Effector memory CD8-positive, alpha-beta T cell (primary cell): ENCODE measurements at regions not wholly inside any gene's neighbourhood (a gene's known extent, or its start where the extent isn't known, plus 50 kb on each side); places are given as distances from the start of the nearest gene placed in this dataset.

Experiments
- ATAC-seq: fragments of 150-1000 bp; cut with Tn5 transposase; replicated peaks from 2 replicates; pipeline ENCODE4 v1.10.0; 2021; ENCODE audit warnings: mild to moderate bottlenecking, moderate library complexity
- DNase-seq, 3 experiments: peaks; one replicate each; pipeline ENCODE4 v3.0.0; 2021
- H3K27ac Mint-ChIP-seq, 2 donors: one replicate each; pipeline ENCODE4 v1.8.0; 2022; ENCODE audit warnings: mild to moderate bottlenecking in 2 of 2, mixed read lengths in 2 of 2, moderate library complexity in 2 of 2
- H3K27me3 Mint-ChIP-seq, 2 donors: one replicate each; pipeline ENCODE4 v1.8.0; 2022; ENCODE audit warnings: mixed read lengths in 2 of 2
- H3K36me3 Mint-ChIP-seq: one replicate; pipeline ENCODE4 v1.8.0; 2022; ENCODE audit warnings: mild to moderate bottlenecking, moderate library complexity, mixed read lengths; ENCODE audit not compliant: insufficient read depth
- H3K4me1 Mint-ChIP-seq, 2 donors: one replicate each; pipeline ENCODE4 v1.8.0; 2022; ENCODE audit warnings: low read depth in 2 of 2, mixed read lengths in 2 of 2
- H3K4me3 Mint-ChIP-seq, 2 donors: one replicate each; pipeline ENCODE4 v1.8.0; 2022; ENCODE audit warnings: mild to moderate bottlenecking in 2 of 2, mixed read lengths in 2 of 2, moderate library complexity in 2 of 2
- H3K9me3 Mint-ChIP-seq, 2 donors: one replicate each; pipeline ENCODE4 v1.8.0; 2022; ENCODE audit warnings: mixed read lengths in 2 of 2

DNA sequence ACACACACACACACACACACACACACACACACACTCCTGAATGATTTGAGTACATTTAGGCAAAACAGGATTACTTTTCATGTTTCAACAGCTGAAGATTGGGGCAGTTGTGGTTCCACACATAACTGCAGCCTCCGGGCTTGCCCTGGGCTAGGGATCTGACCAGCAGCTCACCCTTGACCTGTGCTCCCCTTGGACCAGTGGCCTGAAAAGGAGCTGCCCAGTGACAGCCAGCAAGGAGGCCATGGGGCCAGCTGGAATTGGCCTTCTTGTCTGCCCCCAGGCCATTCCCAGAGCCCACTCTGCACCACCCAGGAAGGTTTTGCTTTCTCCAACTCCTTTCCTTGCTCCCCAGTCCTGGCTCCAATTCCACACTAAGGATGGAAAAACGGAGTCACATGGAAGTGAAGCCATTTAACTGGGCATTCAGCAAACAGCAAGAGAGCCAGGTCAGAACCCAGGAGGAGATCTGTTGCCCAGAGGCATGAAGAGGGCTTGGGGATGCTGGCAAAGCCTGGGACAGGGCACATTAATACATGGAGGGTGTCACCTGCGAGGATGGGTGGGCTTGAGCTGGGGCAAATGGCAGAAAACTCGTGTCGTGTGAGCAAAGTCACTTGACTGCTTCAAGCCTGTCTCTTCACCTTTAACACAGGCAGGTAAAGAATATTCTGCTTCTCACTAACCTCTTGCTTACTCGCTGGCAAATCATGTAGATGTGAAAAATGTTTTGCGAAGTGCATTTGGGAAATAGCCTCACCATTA, 61.5 kb upstream of the GDF10 start:
- Mint-ChIP-seq H3K36me3 (no peaks in the 10 kb centered on the region), H3K4me3 (no peak overlapping the region), H3K27me3 (no peaks in the 10 kb centered on the region), H3K4me1 (peaks cover 0 to 3% of the 10 kb centered on the region in 2 donors), H3K27ac (no peak overlapping the region), H3K9me3 (no peaks in the 10 kb centered on the region)
- DNase-seq, result no peak
- ATAC-seq, result no peak

DNA sequence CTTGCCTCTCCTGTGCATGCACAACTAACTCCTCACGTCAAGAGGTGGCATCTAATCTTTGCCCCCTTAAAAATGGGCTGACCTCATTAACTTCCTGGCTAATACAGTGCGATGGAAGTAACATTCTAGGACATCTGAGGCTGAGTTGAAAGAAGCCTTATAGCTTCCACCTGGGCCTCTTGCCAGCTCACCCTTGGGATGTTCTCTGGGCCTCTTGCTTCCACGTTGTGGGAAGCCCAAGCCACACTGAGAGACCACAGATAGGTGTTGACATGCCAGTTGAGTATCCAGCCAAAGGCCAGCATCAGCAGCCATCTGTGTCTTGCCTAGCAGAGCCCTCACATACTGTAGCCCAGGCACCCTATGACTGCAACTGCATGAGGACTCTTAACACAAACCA, 60.8 kb upstream of the GDF10 start:
- DNase-seq (no peak), ATAC-seq (no peak)
- H3K9me3 Mint-ChIP-seq, result no peaks in the 10 kb centered on the region
- H3K36me3 Mint-ChIP-seq, result no peaks in the 10 kb centered on the region
- H3K27me3 Mint-ChIP-seq, result no peaks in the 10 kb centered on the region
- H3K27ac Mint-ChIP-seq, result no peak overlapping the region
- peaks cover 0 to 3% of the 10 kb centered on the region in 2 donors for H3K4me1 Mint-ChIP-seq
- H3K4me3 Mint-ChIP-seq, result no peak overlapping the region

DNA sequence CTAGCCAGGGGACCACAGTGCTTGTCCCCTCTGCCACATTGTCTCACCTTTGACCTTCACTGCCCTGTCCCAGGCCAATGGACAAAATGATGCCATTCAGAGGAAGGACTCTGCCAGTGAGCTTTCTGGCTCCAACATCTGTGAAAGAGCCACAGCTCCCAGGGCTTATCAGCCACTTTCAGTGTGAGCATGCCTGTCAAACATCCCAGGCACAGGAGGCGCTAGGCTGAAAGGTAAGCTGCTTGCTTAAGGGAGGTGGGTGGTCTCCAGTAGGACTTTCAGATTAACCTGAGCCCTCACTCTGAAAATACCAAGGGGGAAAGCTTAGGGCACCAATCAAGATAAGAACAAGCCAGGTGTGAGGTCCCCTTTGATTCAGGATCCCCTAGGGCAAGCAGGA, 59.8 kb upstream of the GDF10 start:
- Mint-ChIP-seq H3K27me3 (no peaks in the 10 kb centered on the region), H3K9me3 (no peaks in the 10 kb centered on the region), H3K27ac (no peak overlapping the region), H3K4me1 (peaks cover 0 to 3% of the 10 kb centered on the region in 2 donors), H3K4me3 (no peak overlapping the region), H3K36me3 (no peaks in the 10 kb centered on the region)
- DNase-seq, result no peak
- no peak for ATAC-seq

DNA sequence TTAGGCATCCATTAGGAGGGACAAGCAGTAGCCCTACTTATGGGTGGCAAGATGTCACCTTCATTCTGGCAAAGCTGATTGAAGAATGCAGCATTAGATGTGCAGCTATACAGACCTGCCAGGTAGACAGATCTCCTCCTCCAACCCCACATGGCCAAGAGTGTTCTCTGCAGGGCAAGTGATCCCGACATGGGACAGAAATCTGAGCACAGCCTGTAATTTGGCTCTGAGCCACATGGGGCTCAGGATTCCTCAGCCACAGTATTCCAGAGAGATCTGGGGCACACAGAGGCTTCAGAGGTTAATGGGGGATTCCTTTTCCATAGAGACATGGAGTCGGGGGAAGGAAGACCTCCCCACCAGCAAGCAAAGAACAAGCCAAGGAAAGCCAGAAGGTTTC, 58.7 kb upstream of the GDF10 start:
- Mint-ChIP-seq H3K27ac (no peak overlapping the region), H3K36me3 (no peaks in the 10 kb centered on the region), H3K4me3 (no peak overlapping the region), H3K27me3 (no peaks in the 10 kb centered on the region), H3K4me1 (peaks cover 0 to 3% of the 10 kb centered on the region in 2 donors), H3K9me3 (no peaks in the 10 kb centered on the region)
- DNase-seq, result no peak
- ATAC-seq, result no peak

DNA sequence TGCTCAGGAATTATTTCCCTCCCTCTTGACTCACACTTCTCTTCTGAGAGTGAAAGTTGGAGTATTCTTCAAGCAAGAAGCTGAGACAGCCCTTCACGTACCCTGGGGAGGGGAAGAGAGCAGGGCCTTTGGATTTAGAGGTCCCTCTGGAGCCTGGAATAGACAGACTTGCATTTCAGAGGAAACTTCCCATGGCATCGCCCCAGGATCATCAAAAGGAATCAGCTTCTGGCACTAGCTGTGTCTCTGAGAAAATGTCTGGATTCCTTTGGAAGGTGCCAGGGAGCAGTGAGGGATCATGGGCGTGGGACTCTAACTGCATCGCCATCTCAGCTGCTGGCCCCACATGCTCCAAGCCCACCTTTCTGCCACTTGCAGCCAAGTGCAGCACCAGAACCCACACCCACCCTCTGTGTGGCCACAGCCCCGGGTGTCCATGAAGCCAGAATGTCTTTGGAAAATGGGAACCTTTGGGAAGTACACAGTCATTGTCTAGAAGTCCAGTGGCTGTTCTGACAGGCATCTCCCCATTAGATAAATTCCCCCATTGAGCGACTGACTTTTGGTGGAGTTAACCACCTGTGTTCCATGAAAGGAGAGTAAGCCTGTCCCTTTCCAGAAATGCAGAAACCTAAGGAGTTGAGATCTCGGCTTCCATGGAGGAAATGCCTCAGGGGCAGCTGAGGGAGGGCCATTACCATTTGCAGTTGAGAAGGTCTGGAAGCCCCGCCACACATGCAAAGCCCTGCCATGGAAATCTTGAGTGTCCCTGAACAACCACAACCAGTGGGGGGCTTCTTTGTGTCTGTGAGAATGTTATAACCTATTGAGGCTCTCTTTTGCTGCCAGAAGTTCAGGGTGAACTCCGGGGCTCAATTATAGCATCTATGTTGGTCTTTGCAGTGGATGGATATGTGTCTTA, 57.8 kb upstream of the GDF10 start:
- Mint-ChIP-seq H3K9me3 (no peaks in the 10 kb centered on the region), H3K27me3 (no peaks in the 10 kb centered on the region), H3K4me1 (peaks cover 0 to 3% of the 10 kb centered on the region in 2 donors), H3K36me3 (no peaks in the 10 kb centered on the region), H3K27ac (no peak overlapping the region), H3K4me3 (no peak overlapping the region)
- ATAC-seq, result no peak
- DNase-seq, result no peak

DNA sequence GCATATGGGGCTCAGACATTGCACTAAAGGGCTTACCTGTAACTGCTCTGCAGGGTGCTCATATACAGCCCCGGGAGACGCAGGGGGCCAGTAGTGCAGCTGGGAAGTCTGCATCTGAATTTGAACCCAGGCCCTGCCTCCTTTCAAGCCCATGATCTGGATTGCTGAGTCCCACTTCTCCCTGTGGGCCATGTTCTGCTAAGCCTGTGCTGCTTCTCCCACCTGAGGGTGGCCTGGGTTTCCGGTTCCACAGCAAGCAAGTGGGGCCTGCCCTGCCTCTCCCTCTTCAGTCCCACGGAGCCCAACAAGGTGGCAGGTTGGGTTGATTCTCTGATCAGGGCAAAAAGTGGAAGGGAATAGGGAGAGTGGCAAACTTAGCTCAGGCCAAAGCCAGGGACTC, 56.6 kb upstream of the GDF10 start:
- H3K27me3 Mint-ChIP-seq, result no peaks in the 10 kb centered on the region
- ATAC-seq (no peak), DNase-seq (no peak)
- no peaks in the 10 kb centered on the region for H3K9me3 Mint-ChIP-seq
- H3K4me3 Mint-ChIP-seq, result no peak overlapping the region
- peaks cover 0 to 3% of the 10 kb centered on the region in 2 donors for H3K4me1 Mint-ChIP-seq
- no peaks in the 10 kb centered on the region for H3K36me3 Mint-ChIP-seq
- no peak overlapping the region for H3K27ac Mint-ChIP-seq

DNA sequence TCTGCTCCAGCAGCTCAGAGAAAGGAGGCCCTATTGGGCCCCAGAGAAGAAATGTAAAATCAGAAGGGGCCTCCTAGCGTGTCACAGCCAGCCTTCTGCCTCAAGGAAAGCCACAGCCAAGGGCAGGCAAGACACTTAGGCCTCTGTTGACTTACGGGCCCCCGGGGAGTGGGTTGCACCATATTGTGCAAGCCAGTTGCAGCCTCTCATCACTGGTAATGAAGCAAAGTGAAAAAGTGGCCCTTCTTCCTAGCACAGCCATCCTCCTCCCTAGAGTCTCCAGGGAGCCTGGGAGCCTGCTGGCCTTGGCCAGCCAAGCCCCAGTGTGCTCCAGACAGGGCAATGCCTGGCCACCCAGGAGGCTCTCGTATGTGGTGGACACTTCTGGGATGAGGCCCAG, 56.2 kb upstream of the GDF10 start:
- no peak overlapping the region for H3K27ac Mint-ChIP-seq
- no peaks in the 10 kb centered on the region for H3K36me3 Mint-ChIP-seq
- peaks cover 0 to 3% of the 10 kb centered on the region in 2 donors for H3K27me3 Mint-ChIP-seq
- ATAC-seq, result no peak
- no peak for DNase-seq
- H3K4me1 Mint-ChIP-seq, result peaks cover 0 to 3% of the 10 kb centered on the region in 2 donors
- H3K9me3 Mint-ChIP-seq, result no peaks in the 10 kb centered on the region
- H3K4me3 Mint-ChIP-seq, result no peak overlapping the region

DNA sequence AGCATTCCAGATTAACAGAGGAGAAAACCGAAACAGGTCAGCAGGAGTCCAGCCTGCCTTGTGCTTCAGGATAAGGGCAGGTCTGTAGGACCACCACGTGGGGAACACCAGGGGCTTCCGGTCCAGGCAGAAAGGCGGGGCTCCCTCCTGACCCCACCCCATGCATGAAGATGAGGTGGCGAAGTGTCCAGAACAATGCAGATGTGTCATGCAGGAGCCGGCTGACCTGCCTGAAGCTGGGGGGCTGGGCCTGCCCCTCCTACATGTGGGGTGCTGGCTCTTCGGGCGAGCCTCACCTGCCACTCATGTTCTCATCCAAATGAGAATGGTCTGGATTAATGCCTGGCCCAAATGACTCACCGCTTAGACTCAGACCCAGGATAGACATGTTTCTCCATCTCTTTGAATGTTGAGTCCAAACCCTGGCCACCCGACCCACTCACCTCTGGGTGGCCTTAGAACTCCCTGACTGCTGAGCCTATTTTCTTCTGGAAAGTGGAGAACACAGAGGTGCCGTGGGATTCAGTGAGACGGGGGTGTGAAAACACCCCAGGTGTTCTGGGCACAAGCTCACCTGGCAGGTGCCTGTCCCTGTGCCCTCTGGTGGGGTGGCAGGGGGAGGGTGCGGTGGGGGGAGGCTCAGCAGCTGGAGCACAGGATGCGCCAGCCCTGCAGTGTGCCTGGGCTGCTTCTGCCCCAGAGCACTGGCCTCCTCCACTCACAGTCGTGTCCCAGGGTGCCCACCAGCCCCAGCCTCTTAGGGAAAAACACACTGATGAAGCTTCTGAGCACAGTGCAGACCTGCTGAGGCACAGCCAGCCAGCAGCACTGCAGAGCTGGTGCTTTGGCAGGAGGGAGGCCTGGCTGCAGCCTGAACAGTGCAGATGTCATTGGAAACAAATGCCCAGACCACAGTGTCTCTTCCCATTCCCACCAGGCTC, 55.2 kb upstream of the GDF10 start:
- ATAC-seq, result no peak
- Mint-ChIP-seq H3K4me1 (peaks cover 0 to 3% of the 10 kb centered on the region in 2 donors), H3K36me3 (no peaks in the 10 kb centered on the region), H3K27ac (no peak overlapping the region), H3K4me3 (no peak overlapping the region), H3K27me3 (peaks cover 0 to 7% of the 10 kb centered on the region in 2 donors), H3K9me3 (no peaks in the 10 kb centered on the region)
- DNase-seq, result no peak

DNA sequence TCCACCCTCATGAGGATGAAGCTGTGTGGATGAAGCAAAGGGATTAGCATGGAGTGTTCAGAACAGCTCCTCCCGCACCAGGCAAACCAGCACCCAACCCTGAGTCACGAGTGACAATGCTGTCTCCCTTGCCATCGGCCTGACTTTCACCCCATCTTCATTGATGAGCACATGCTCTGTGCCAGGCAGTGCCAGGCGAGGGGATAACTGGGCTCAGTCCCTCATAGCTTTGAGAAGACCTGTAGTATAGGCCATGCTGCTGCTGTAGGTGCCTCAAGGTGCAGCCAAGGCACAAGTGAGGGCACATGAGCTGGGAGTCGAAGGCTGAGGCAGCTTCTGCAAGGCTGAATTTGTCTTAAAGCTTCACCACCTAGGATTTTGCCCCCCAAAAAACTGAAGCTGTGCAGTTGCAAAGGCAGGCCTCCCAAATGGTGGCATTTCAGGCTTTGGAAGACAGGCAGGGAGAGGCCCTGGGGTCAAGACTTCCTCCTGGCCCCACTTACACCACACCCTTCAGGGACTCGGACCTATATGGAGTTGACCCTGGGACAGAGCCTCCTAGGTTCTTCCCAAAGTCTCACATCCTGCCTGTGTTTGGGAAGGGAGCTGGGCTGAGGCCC, 54.2 kb upstream of the GDF10 start:
- Mint-ChIP-seq H3K27ac (no peak overlapping the region), H3K27me3 (peaks cover 0 to 7% of the 10 kb centered on the region in 2 donors), H3K4me1 (peaks cover 0 to 3% of the 10 kb centered on the region in 2 donors), H3K4me3 (no peak overlapping the region), H3K36me3 (no peaks in the 10 kb centered on the region), H3K9me3 (no peaks in the 10 kb centered on the region)
- DNase-seq (no peak), ATAC-seq (no peak)

DNA sequence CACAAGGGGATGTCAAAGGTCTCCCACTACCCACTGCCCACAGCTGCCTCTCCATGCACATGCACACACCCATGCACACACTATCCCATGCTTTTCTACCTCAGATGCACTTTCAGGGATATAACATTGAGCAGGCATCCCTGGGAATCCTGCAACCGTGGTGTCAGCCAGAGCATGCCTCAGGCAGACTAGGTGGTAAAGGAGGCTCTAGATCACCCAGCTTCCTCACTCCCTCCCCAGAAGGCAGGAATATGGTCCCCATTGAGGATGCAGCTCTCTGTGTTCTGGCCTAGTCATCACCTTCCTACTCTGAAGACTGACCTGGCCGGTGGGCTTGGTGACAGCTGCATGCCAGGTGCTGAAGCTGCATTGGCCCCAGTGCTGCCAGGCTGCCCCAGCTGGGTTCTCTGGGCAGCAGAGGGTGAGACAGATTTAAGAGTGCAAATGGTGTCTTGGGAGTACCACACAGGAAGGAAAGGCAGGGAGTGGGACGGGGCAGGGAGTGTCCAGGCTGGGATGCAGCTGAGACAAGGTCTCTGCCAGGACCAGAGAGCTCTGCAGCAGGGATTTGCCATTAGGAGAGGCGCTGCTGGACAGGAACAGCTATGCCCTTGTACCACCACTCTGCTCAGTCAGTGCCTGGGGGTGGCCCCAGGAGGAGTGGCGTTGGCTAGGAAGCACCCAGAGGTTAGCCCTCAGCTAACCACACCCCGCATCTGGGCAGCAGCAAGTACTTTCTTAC, 53.4 kb upstream of the GDF10 start:
- no peak overlapping the region for H3K4me3 Mint-ChIP-seq
- no peak overlapping the region for H3K27ac Mint-ChIP-seq
- no peak for DNase-seq
- H3K4me1 Mint-ChIP-seq, result peaks cover 0 to 3% of the 10 kb centered on the region in 2 donors
- no peak for ATAC-seq
- H3K36me3 Mint-ChIP-seq, result no peaks in the 10 kb centered on the region
- H3K9me3 Mint-ChIP-seq, result no peaks in the 10 kb centered on the region
- H3K27me3 Mint-ChIP-seq, result peaks cover 0 to 7% of the 10 kb centered on the region in 2 donors

DNA sequence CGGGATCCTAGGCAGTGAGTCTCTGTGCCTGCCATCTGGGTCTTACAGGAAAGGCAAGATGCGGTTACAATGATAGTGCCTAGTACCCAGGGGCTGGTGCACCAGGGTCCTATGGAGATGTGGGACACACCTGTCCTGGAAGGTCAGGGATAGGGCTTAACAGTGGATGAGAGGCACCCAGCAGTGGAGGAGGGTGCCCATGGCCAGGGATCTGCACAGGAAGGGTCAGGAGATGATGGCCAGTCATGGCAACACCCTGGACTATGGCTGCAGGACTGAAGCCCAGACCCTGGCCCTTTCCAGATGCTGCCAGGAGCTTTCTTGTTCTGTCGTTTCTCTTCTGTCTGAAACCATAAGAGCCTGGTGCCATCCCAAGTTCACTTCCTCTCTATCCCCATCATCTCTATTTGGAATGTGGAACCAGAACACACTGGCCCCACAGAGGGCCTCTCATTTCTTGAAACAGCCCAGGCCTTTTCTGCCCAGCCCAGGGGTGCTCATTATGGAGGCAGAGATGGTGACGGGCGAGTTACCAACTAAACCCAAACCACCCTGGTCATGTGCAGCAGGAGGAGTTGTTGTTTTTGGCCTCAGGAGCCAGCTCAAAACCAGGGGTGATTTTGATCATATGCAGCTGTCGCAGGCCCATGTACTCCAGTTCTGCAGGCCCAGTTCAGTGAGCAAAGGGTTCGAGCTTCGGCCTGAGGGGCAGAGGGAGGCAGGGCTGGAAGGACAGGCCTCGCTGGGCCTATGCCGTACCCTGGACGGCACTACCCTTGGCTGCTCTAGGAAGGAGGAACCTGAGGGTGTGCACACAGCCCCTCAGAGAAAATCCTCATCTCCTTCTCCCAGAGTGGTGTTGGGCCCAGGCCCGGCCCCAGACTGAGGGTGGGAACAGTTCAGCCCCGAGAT, 52.6 kb upstream of the GDF10 start:
- DNase-seq, result no peak
- Mint-ChIP-seq H3K9me3 (no peaks in the 10 kb centered on the region), H3K27me3 (peaks cover 0 to 7% of the 10 kb centered on the region in 2 donors), H3K36me3 (no peaks in the 10 kb centered on the region), H3K4me1 (peaks cover 0 to 3% of the 10 kb centered on the region in 2 donors), H3K4me3 (no peak overlapping the region), H3K27ac (no peak overlapping the region)
- no peak for ATAC-seq
